Dedifferentiated amniotic fluid mesenchymal stem cell (primary cell): ENCODE measurements at regions not wholly inside any gene's neighbourhood (a gene's known extent, or its start where the extent isn't known, plus 50 kb on each side); places are given as distances from the start of the nearest gene placed in this dataset.
A peak's percentile ranks its signal among the peaks of the same experiment; 100 is the strongest.
"Not testable (repeated sequence)": the region's sequence is repeated elsewhere in the genome, so short reads cannot be mapped to it uniquely, and the experiment has no call there.

ENCODE experiments used
- DNase-seq: peaks from one replicate; pipeline ENCODE4 v3.0.0-alpha.2; 2016; ENCODE audit errors: extremely low spot score

GRCh38 chr4:40681600-40681999 lies 51.9 kb upstream of the RBM47 start:
- no peak for DNase-seq

- DNase-seq: no peak
Observed at GRCh38 chr4:40682290-40683101, 52.8 kb upstream of the RBM47 start.

- not testable (repeated sequence) for DNase-seq
Observed at GRCh38 chr4:40683536-40684145, 54.0 kb upstream of the RBM47 start.

GRCh38 chr4:40684404-40684803 lies 54.7 kb upstream of the RBM47 start:
- no peak for DNase-seq

GRCh38 chr4:40685300-40685699 lies 55.6 kb upstream of the RBM47 start:
- DNase-seq: peak; percentile 31

- DNase-seq: no peak
Observed at GRCh38 chr4:40686081-40686913, 56.6 kb upstream of the RBM47 start.

- no peak for DNase-seq
Observed at GRCh38 chr4:40687676-40688389, 58.2 kb upstream of the RBM47 start.

GRCh38 chr4:40688446-40689095 lies 58.9 kb upstream of the RBM47 start:
- no peak for DNase-seq

- DNase-seq: no peak
Observed at GRCh38 chr4:40693946-40694345, 55.8 kb upstream of the NSUN7 start.

- DNase-seq: not testable (repeated sequence)
Observed at GRCh38 chr4:40697476-40697875, 52.3 kb upstream of the NSUN7 start.

GRCh38 chr4:40698733-40699132 lies 51.0 kb upstream of the NSUN7 start:
- no peak for DNase-seq

- no peak for DNase-seq
Observed at GRCh38 chr4:40699648-40700047, 50.1 kb upstream of the NSUN7 start.
